Neuron (in vitro differentiated cells): ENCODE measurements at regions not wholly inside any gene's neighbourhood (a gene's known extent, or its start where the extent isn't known, plus 50 kb on each side); places are given as distances from the start of the nearest gene placed in this dataset.

ENCODE experiments used
- H2AFZ ChIP-seq: one replicate; pipeline ENCODE4 v1.6.1; 2013; ENCODE audit warnings: low read depth, mild to moderate bottlenecking, inconsistent platforms, low read length, moderate library complexity
- H3K27me3 ChIP-seq: one replicate; pipeline ENCODE4 v1.6.1; 2013; ENCODE audit warnings: low read length; ENCODE audit not compliant: insufficient read depth
- H3K36me3 ChIP-seq: one replicate; pipeline ENCODE4 v1.6.1; 2013; ENCODE audit warnings: low read length; ENCODE audit not compliant: insufficient read depth
- H3K4me1 ChIP-seq: one replicate; pipeline ENCODE4 v1.6.1; 2013; ENCODE audit warnings: low read length; ENCODE audit not compliant: insufficient read depth
- H3K4me3 ChIP-seq: 2 replicates; pipeline ENCODE4 v1.5.1; 2013; ENCODE audit warnings: mild to moderate bottlenecking, low read length, moderate library complexity
- H3K9me3 ChIP-seq: one replicate; pipeline ENCODE4 v1.6.1; 2013; ENCODE audit warnings: low read length

- no peak overlapping the region for H3K4me3 ChIP-seq
- H3K4me1 ChIP-seq: peaks cover 9% of the 10 kb centered on the region
- H3K9me3 ChIP-seq: no peaks in the 10 kb centered on the region
- H3K36me3 ChIP-seq: no peaks in the 10 kb centered on the region
- peak overlapping the region; percentile 19 for H2AFZ ChIP-seq
- H3K27me3 ChIP-seq: no peaks in the 10 kb centered on the region
Observed at GRCh38 chr16:64475627-64476351, 646.1 kb downstream of the CDH11 start.

- Histone ChIP-seq H3K4me3 (no peak overlapping the region), H3K27me3 (no peaks in the 10 kb centered on the region), H3K36me3 (no peaks in the 10 kb centered on the region), H3K4me1 (peaks cover 4% of the 10 kb centered on the region), H2AFZ (no peak overlapping the region), H3K9me3 (no peaks in the 10 kb centered on the region)
Observed at GRCh38 chr16:64470916-64471315, 650.9 kb downstream of the CDH11 start.

DNA sequence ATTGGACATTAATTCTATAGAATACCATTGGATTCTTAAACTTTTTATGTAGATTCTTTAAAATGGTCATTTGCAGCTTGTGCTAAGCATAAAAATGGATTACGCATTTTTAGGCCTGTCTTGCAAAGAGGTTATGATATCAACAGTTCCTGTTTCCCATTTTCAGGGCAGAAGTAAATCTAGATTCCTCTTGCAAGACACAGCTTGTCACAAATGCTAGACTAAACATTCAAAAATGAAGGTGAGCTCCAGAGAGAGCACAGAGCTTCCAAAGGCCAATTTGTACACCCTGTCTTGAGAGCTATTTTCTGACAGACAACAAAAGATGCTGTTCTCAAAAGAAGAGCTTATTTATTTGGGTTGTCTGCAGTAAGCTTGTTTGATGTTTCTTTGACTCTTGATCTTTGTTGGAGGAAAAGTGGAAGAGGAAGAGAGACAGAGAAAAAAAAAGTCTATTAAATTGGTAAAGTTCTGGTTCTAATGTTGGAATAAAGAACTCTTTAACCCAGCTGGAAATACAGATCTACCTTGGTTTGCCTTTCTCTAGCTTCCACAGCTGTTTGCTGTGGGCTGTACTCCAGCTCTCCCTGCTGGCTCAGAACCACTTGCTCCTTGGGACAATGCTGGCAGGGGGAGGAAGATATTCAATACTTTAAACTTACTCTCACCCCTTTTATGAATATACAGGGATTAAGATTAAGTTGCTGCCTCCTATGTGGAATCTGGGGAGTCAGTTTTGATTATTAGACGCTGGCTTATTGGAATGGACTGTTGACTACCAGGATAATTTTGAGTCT lies 651.8 kb downstream of the CDH11 start:
- Histone ChIP-seq H3K4me3 (no peak overlapping the region), H3K27me3 (no peaks in the 10 kb centered on the region), H3K9me3 (no peaks in the 10 kb centered on the region), H3K4me1 (no peaks in the 10 kb centered on the region), H3K36me3 (no peaks in the 10 kb centered on the region), H2AFZ (no peak overlapping the region)

DNA sequence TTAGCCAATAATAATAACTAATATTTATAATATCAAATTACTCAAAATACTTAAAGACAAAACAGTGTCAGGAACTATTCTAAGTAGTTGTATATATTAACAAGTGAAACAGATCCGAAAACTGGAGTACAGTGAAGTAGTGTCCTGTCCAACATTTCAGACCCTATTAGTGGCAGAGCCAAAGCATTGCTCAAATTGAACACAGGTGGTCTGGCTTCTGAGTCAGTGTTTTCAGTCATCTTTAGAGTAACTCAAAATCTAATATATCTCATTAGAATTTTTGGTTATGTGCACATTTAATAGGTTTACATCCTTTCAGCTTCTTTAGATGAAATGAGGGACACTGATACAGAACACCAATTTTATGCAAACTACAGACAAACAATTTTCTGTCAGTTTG lies 652.5 kb downstream of the CDH11 start:
- Histone ChIP-seq H3K9me3 (no peaks in the 10 kb centered on the region), H2AFZ (no peak overlapping the region), H3K4me1 (no peaks in the 10 kb centered on the region), H3K4me3 (no peak overlapping the region), H3K36me3 (no peaks in the 10 kb centered on the region), H3K27me3 (no peaks in the 10 kb centered on the region)

DNA sequence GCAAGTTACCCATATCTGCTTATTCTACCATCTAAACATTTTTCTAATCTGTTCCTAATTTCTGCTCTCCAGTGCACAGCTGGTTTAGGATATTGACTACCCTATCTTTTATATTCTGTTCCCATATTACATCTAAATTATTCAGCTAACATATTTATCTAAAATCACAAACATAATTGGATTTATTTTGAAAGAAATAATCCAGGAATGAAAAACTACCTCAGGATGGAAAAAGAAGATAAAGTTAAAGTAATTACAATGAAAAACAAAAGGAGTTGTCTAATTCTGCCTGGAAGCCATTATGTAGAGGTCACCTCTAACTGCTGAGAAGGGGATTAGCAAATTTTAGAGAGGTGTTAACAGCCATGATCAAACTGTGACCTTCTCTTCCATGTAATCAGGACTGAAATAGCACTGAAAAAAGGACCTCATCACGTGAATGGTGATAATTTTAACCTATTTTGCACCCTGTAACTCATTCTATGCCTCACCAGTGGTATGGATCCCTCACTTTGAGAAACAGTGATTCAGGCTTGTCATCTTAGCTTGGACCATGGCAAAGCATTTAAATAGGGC lies 653.3 kb downstream of the CDH11 start:
- Histone ChIP-seq H3K27me3 (no peaks in the 10 kb centered on the region), H3K36me3 (no peaks in the 10 kb centered on the region), H3K9me3 (no peaks in the 10 kb centered on the region), H2AFZ (no peak overlapping the region), H3K4me1 (no peaks in the 10 kb centered on the region), H3K4me3 (no peak overlapping the region)

- Histone ChIP-seq H3K27me3 (no peaks in the 10 kb centered on the region), H3K4me3 (no peak overlapping the region), H2AFZ (no peak overlapping the region), H3K9me3 (no peaks in the 10 kb centered on the region), H3K36me3 (no peaks in the 10 kb centered on the region), H3K4me1 (no peaks in the 10 kb centered on the region)
Observed at GRCh38 chr16:64459821-64460220, 662.0 kb downstream of the CDH11 start.

GRCh38 chr16:64459402-64459801 lies 662.5 kb downstream of the CDH11 start:
- Histone ChIP-seq H3K36me3 (no peaks in the 10 kb centered on the region), H3K4me1 (no peaks in the 10 kb centered on the region), H3K4me3 (no peak overlapping the region), H3K27me3 (no peaks in the 10 kb centered on the region), H2AFZ (no peak overlapping the region), H3K9me3 (no peaks in the 10 kb centered on the region)

DNA sequence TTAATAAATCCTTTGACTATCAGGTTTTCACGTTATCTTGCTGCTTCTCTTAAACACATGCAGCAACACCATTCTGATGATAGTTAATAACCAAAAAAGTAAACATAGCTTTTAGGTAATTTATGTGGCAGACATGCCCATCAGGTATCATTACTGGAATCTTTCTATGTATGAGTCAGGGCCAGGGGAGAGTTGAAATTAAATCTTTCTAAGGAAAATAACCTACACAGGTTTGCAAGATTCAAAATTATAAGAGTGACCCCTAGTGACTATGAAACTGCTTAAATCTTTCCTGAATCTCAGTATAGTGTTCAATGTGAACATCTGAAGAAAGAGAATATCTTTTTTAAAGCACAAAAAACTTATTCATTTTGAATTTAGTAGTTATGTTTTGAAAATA lies 666.6 kb downstream of the CDH11 start:
- H2AFZ ChIP-seq: no peak overlapping the region
- H3K27me3 ChIP-seq: no peaks in the 10 kb centered on the region
- no peaks in the 10 kb centered on the region for H3K36me3 ChIP-seq
- H3K4me3 ChIP-seq: no peak overlapping the region
- peaks cover 4% of the 10 kb centered on the region for H3K4me1 ChIP-seq
- no peaks in the 10 kb centered on the region for H3K9me3 ChIP-seq

DNA sequence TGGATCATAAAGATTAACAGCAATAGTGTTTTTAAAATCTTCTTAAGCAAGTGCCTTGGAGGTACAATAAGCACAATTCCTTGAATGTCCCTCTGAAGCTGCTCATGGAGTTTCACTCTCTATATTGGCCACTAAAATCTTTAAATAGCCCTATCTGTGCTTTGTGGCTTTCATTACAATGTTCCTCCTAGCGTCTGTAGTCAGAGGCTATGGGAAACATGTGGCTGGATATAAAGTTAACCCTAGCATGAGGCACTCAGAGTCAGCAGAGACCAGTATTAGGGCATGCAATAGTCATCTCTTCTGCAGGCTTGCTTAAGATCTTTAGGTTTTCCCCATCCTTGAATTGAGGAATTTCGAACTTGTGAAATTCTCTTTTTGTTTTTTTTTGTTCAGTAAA lies 668.2 kb downstream of the CDH11 start:
- Histone ChIP-seq H3K9me3 (no peaks in the 10 kb centered on the region), H3K27me3 (no peaks in the 10 kb centered on the region), H3K36me3 (no peaks in the 10 kb centered on the region), H2AFZ (no peak overlapping the region), H3K4me3 (no peak overlapping the region), H3K4me1 (peaks cover 4% of the 10 kb centered on the region)

- H3K27me3 ChIP-seq: no peaks in the 10 kb centered on the region
- peaks cover 4% of the 10 kb centered on the region for H3K4me1 ChIP-seq
- no peaks in the 10 kb centered on the region for H3K9me3 ChIP-seq
- no peaks in the 10 kb centered on the region for H3K36me3 ChIP-seq
- no peak overlapping the region for H3K4me3 ChIP-seq
- H2AFZ ChIP-seq: no peak overlapping the region
Observed at GRCh38 chr16:64452446-64452845, 669.4 kb downstream of the CDH11 start.

- Histone ChIP-seq H3K4me3 (no peak overlapping the region), H3K36me3 (no peaks in the 10 kb centered on the region), H3K4me1 (peaks cover 4% of the 10 kb centered on the region), H2AFZ (no peak overlapping the region), H3K27me3 (no peaks in the 10 kb centered on the region), H3K9me3 (no peaks in the 10 kb centered on the region)
Observed at GRCh38 chr16:64450177-64450576, 671.7 kb downstream of the CDH11 start.

DNA sequence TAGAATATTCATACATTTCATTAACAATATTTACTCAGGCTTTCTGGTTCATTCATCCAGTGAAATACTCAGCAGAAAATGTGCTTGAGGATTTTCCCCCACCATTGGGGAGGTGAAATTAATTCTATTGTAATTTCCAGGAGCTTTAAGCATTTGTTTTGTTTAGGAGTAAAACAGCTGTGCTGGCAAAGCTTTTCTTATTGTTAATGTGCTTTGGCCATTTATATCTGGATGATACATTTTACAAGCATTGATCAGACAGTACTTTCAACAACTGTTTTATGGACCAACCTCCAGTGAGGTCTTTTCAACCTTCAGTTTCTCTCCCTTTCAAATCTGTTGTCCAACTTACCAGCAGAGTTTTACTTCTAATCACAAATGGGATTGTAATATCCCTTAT lies 672.4 kb downstream of the CDH11 start:
- Histone ChIP-seq H3K36me3 (no peaks in the 10 kb centered on the region), H3K27me3 (no peaks in the 10 kb centered on the region), H2AFZ (no peak overlapping the region), H3K4me3 (no peak overlapping the region), H3K4me1 (peaks cover 4% of the 10 kb centered on the region), H3K9me3 (no peaks in the 10 kb centered on the region)

DNA sequence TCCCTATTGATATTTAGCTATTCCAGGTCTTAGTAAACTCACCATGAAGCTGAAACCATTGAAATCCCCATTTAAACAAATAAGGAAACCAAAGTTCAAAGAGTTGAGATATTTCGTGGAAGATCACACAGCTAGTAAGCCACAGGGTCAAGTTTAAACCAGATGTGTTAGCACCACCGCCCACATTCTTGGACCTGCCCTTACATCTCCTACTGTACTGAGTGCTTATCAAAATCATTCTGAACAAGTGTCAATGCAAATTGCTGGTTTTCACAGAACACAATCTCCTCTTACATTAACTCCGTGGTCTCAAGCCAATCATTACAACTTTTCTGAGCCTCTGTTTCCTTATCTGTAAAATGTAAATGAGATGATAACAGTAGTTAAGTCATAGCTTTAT lies 676.2 kb downstream of the CDH11 start:
- Histone ChIP-seq H3K36me3 (no peaks in the 10 kb centered on the region), H2AFZ (no peak overlapping the region), H3K9me3 (no peaks in the 10 kb centered on the region), H3K4me3 (no peak overlapping the region), H3K4me1 (no peaks in the 10 kb centered on the region), H3K27me3 (no peaks in the 10 kb centered on the region)
